ENCODE measurements at regions not wholly inside any gene's neighbourhood (a gene's known extent, or its start where the extent isn't known, plus 50 kb on each side); places are given as distances from the start of the nearest gene placed in this dataset.

GRCh38 chr1:64363616-64364015 is 106.3 kb upstream of the CACHD1 start:
- Histone ChIP-seq H2BK15ac (ENCODE audit: low read length) (no peak overlapping the region), H3K4me3 (ENCODE audit: low read length in 2 of 2) (no peak overlapping the region), H2BK5ac (ENCODE audit: low read length) (no peak overlapping the region), H3K27ac (replicated peaks; ENCODE audit: low read length) (no peak overlapping the region), H3K27me3 (ENCODE audit: control insufficient read depth in 3 of 3, insufficient read depth in 3 of 3, low read depth in 1 of 3, low read length in 3 of 3) (no peaks in the 10 kb centered on the region), H3K79me1 (ENCODE audit: low read depth, low read length) (no peaks in the 10 kb centered on the region), H2BK12ac (ENCODE audit: low read length) (no peak overlapping the region), H3K36me3 (replicated peaks in 1 of 2; ENCODE audit: control insufficient read depth in 2 of 2, insufficient read depth in 2 of 2, low read length in 2 of 2) (no peaks in the 10 kb centered on the region), H4K91ac (ENCODE audit: low read depth, low read length, poor library complexity) (no peak overlapping the region), H3K18ac (ENCODE audit: low read length) (no peak overlapping the region), H3K4ac (ENCODE audit: low read length) (no peak overlapping the region), H3K9me3 (replicated peaks in 1 of 2; ENCODE audit: control insufficient read depth in 2 of 2, insufficient read depth in 1 of 2, low read depth in 1 of 2, low read length in 2 of 2) (no peaks in the 10 kb centered on the region), H3K4me1 (ENCODE audit: control insufficient read depth in 2 of 2, insufficient read depth in 1 of 2, low read depth in 1 of 2, low read length in 2 of 2) (no peaks in the 10 kb centered on the region), H4K8ac (ENCODE audit: low read depth, low read length) (no peak overlapping the region), H2BK120ac (ENCODE audit: low read depth, low read length) (no peak overlapping the region), H3K4me2 (ENCODE audit: insufficient read depth, low read length, poor library complexity, severe bottlenecking) (no peak overlapping the region), H3K23ac (ENCODE audit: low read depth, low read length, poor library complexity) (no peak overlapping the region), H2AK5ac (ENCODE audit: low read depth, low read length) (no peak overlapping the region), H2AFZ (ENCODE audit: low read length) (no peak overlapping the region), H3K14ac (ENCODE audit: low read length) (no peak overlapping the region), H3K9ac (ENCODE audit: low read depth, low read length, poor library complexity) (no peak overlapping the region)
- DNase-seq (ENCODE audit: low spot score) = no peak

DNA sequence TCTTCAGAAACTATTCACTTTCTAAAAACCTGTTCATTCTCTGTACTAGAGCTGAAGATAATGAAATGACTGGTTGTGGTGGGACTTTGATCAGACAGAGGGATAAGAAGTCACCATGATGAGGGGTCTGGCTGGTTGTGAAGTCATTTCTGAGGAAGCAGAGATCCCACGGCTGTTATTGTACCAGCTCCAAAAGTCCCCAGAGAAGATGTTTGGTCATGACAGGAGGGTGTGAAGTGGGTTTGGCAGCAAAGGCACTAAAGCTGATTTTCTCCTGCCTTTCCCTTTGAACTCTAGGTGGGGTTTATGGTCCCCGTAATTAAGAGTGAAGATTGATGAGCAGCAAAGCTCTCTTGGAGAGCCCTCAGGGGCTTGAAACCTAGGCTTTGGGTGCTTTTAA is 103.1 kb upstream of the CACHD1 start:
- no peak overlapping the region for H3K23ac ChIP-seq (ENCODE audit: low read depth, low read length, poor library complexity)
- no peak overlapping the region for H3K14ac ChIP-seq (ENCODE audit: low read length)
- no peak overlapping the region for H3K27ac ChIP-seq (replicated peaks; ENCODE audit: low read length)
- no peak overlapping the region for H2BK15ac ChIP-seq (ENCODE audit: low read length)
- no peak overlapping the region for H3K4me3 ChIP-seq (ENCODE audit: low read length in 2 of 2)
- no peaks in the 10 kb centered on the region for H3K4me1 ChIP-seq (ENCODE audit: control insufficient read depth in 2 of 2, insufficient read depth in 1 of 2, low read depth in 1 of 2, low read length in 2 of 2)
- DNase-seq (ENCODE audit: low spot score) = no peak
- no peak overlapping the region for H3K9ac ChIP-seq (ENCODE audit: low read depth, low read length, poor library complexity)
- no peak overlapping the region for H2AK5ac ChIP-seq (ENCODE audit: low read depth, low read length)
- H3K79me1 ChIP-seq (ENCODE audit: low read depth, low read length) = no peaks in the 10 kb centered on the region
- no peak overlapping the region for H2BK12ac ChIP-seq (ENCODE audit: low read length)
- WGBS, 2 donors (ENCODE audit: extremely low coverage in 2 of 2, insufficient read length in 2 of 2, insufficient replicate concordance in 1 of 2) = no CpG with 5 or more reads among the region's 2 CpGs
- H3K4me2 ChIP-seq (ENCODE audit: insufficient read depth, low read length, poor library complexity, severe bottlenecking) = no peak overlapping the region
- no peaks in the 10 kb centered on the region for H3K36me3 ChIP-seq (replicated peaks in 1 of 2; ENCODE audit: control insufficient read depth in 2 of 2, insufficient read depth in 2 of 2, low read length in 2 of 2)
- H2BK120ac ChIP-seq (ENCODE audit: low read depth, low read length) = no peak overlapping the region
- H3K27me3 ChIP-seq (ENCODE audit: control insufficient read depth in 3 of 3, insufficient read depth in 3 of 3, low read depth in 1 of 3, low read length in 3 of 3) = no peaks in the 10 kb centered on the region
- H3K4ac ChIP-seq (ENCODE audit: low read length) = no peak overlapping the region
- no peak overlapping the region for H4K8ac ChIP-seq (ENCODE audit: low read depth, low read length)
- no peak overlapping the region for H3K18ac ChIP-seq (ENCODE audit: low read length)
- H2BK5ac ChIP-seq (ENCODE audit: low read length) = no peak overlapping the region
- no peak overlapping the region for H2AFZ ChIP-seq (ENCODE audit: low read length)
- H4K91ac ChIP-seq (ENCODE audit: low read depth, low read length, poor library complexity) = no peak overlapping the region
- no peaks in the 10 kb centered on the region for H3K9me3 ChIP-seq (replicated peaks in 1 of 2; ENCODE audit: control insufficient read depth in 2 of 2, insufficient read depth in 1 of 2, low read depth in 1 of 2, low read length in 2 of 2)

DNA sequence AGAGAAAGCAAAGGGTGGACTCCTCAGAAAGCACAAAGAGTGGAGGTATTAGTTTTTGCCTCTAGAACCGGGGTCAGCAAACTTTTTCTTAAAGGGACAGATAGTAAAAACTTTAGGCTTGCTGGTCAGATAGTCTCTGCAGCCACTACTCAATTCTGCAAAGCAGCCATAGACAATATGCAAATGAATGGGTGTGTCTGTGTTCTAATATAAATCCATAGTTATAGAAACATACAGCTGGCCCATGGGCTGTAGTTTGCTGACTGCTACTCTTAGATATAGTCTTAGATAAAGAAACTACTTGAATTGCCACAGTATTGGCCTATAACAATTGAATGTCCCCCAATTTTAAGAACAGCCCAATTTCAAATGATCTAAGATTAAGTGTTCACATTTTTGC is 101.6 kb upstream of the CACHD1 start:
- Histone ChIP-seq H3K4me1 (ENCODE audit: control insufficient read depth in 2 of 2, insufficient read depth in 1 of 2, low read depth in 1 of 2, low read length in 2 of 2) (no peaks in the 10 kb centered on the region), H4K91ac (ENCODE audit: low read depth, low read length, poor library complexity) (no peak overlapping the region), H4K8ac (ENCODE audit: low read depth, low read length) (no peak overlapping the region), H3K18ac (ENCODE audit: low read length) (no peak overlapping the region), H2BK5ac (ENCODE audit: low read length) (no peak overlapping the region), H3K4ac (ENCODE audit: low read length) (no peak overlapping the region), H3K27ac (replicated peaks; ENCODE audit: low read length) (no peak overlapping the region), H3K79me1 (ENCODE audit: low read depth, low read length) (no peaks in the 10 kb centered on the region), H3K14ac (ENCODE audit: low read length) (no peak overlapping the region), H3K23ac (ENCODE audit: low read depth, low read length, poor library complexity) (no peak overlapping the region), H2BK120ac (ENCODE audit: low read depth, low read length) (no peak overlapping the region), H2AFZ (ENCODE audit: low read length) (no peak overlapping the region), H3K4me2 (ENCODE audit: insufficient read depth, low read length, poor library complexity, severe bottlenecking) (no peak overlapping the region), H2AK5ac (ENCODE audit: low read depth, low read length) (no peak overlapping the region), H3K9ac (ENCODE audit: low read depth, low read length, poor library complexity) (no peak overlapping the region), H2BK15ac (ENCODE audit: low read length) (no peak overlapping the region), H2BK12ac (ENCODE audit: low read length) (no peak overlapping the region), H3K27me3 (ENCODE audit: control insufficient read depth in 3 of 3, insufficient read depth in 3 of 3, low read depth in 1 of 3, low read length in 3 of 3) (no peaks in the 10 kb centered on the region), H3K4me3 (ENCODE audit: low read length in 2 of 2) (no peak overlapping the region), H3K36me3 (replicated peaks in 1 of 2; ENCODE audit: control insufficient read depth in 2 of 2, insufficient read depth in 2 of 2, low read length in 2 of 2) (no peaks in the 10 kb centered on the region), H3K9me3 (replicated peaks in 1 of 2; ENCODE audit: control insufficient read depth in 2 of 2, insufficient read depth in 1 of 2, low read depth in 1 of 2, low read length in 2 of 2) (no peaks in the 10 kb centered on the region)
- no CpG with 5 or more reads among the region's 1 CpG for WGBS, 2 donors (ENCODE audit: extremely low coverage in 2 of 2, insufficient read length in 2 of 2, insufficient replicate concordance in 1 of 2)
- no peak for DNase-seq (ENCODE audit: low spot score)

- no CpG with 5 or more reads among the region's 7 CpGs for WGBS, 2 donors (ENCODE audit: extremely low coverage in 2 of 2, insufficient read length in 2 of 2, insufficient replicate concordance in 1 of 2)
- Histone ChIP-seq H3K18ac (ENCODE audit: low read length) (no peak overlapping the region), H2AK5ac (ENCODE audit: low read depth, low read length) (no peak overlapping the region), H3K79me1 (ENCODE audit: low read depth, low read length) (no peaks in the 10 kb centered on the region), H4K91ac (ENCODE audit: low read depth, low read length, poor library complexity) (no peak overlapping the region), H3K4me1 (ENCODE audit: control insufficient read depth in 2 of 2, insufficient read depth in 1 of 2, low read depth in 1 of 2, low read length in 2 of 2) (no peaks in the 10 kb centered on the region), H3K36me3 (replicated peaks in 1 of 2; ENCODE audit: control insufficient read depth in 2 of 2, insufficient read depth in 2 of 2, low read length in 2 of 2) (no peaks in the 10 kb centered on the region), H3K9me3 (replicated peaks in 1 of 2; ENCODE audit: control insufficient read depth in 2 of 2, insufficient read depth in 1 of 2, low read depth in 1 of 2, low read length in 2 of 2) (no peaks in the 10 kb centered on the region), H3K14ac (ENCODE audit: low read length) (no peak overlapping the region), H3K27ac (replicated peaks; ENCODE audit: low read length) (no peak overlapping the region), H2BK15ac (ENCODE audit: low read length) (no peak overlapping the region), H2BK120ac (ENCODE audit: low read depth, low read length) (no peak overlapping the region), H2AFZ (ENCODE audit: low read length) (no peak overlapping the region), H3K4me3 (ENCODE audit: low read length in 2 of 2) (no peak overlapping the region), H4K8ac (ENCODE audit: low read depth, low read length) (no peak overlapping the region), H3K23ac (ENCODE audit: low read depth, low read length, poor library complexity) (no peak overlapping the region), H2BK12ac (ENCODE audit: low read length) (no peak overlapping the region), H3K27me3 (ENCODE audit: control insufficient read depth in 3 of 3, insufficient read depth in 3 of 3, low read depth in 1 of 3, low read length in 3 of 3) (no peaks in the 10 kb centered on the region), H2BK5ac (ENCODE audit: low read length) (no peak overlapping the region), H3K9ac (ENCODE audit: low read depth, low read length, poor library complexity) (no peak overlapping the region), H3K4me2 (ENCODE audit: insufficient read depth, low read length, poor library complexity, severe bottlenecking) (no peak overlapping the region), H3K4ac (ENCODE audit: low read length) (no peak overlapping the region)
- no peak for DNase-seq (ENCODE audit: low spot score)
These were observed 91.1 kb upstream of the CACHD1 start for GRCh38 chr1:64378826-64379225.
